Hematopoietic multipotent progenitor cell (in vitro differentiated cells): ENCODE measurements at regions not wholly inside any gene's neighbourhood (a gene's known extent, or its start where the extent isn't known, plus 50 kb on each side); places are given as distances from the start of the nearest gene placed in this dataset.
"Not testable (repeated sequence)": the region's sequence is repeated elsewhere in the genome, so short reads cannot be mapped to it uniquely, and the experiment has no call there.

ENCODE experiments used
- DNase-seq, 3 donors: peaks; one replicate each; pipeline ENCODE4 v3.0.0-alpha.2; 2011 to 2015; ENCODE audit warnings: low read depth in 2 of 3, low spot score in 2 of 3

DNA sequence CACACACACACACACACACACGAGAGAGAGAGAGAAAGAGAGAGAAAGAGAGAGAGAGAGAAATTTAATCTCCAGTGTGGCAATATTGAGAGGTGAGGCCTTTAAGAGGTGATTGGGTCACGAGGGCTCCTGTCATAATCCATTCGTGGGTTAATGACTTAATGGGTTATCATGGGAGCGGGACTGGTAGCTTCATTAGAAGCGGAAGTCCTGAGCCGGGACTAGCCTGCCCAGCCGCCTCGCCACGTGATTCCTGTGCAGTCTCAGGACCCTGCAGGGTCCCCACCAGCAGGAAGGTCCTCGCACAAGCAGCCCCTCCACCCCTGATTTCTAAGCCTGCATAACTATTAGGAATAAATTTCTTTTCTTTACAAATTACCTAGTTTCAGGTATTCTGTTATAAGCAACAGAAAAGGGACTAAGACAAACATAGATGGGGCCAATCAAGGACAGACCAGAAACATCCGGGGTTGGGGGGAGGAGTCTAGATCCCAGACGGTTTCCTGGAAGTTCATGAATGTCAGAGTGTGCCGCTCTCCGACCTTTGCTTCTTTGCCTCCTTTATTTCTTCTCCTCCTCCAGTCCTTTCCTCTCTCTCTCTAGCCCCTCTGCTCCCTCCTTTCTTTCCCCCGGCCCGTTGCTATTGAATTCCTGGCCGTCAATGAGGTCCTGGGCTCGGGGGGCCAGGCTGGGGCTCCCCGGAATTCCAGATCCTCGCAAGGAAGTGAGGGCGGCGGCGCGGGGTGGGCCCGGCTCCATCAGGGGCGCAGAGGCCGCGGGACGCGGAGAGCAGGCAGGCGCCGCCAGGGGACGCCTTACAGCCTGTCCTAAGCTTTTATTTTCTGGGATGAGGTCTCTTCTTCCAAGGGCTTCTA is 146.8 kb downstream of the CYP26A1 start:
- DNase-seq = no peak

DNA sequence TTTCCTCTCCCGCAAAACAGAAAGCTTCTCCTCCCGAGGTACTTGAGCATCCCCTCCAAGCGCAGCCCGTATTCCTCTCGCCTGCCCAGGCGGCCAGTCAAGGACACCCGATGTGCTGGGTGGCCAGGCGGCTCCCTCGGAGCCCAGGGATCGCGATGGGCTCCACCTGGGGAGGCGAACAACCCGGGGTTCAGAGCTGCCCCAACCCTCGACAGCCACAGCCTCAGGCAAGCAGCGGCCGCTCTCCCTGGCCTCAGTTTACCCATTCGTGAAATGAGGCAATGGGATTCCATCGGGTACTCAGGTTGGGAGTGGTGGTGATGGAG is 147.4 kb downstream of the CYP26A1 start:
- no peak for DNase-seq

DNA sequence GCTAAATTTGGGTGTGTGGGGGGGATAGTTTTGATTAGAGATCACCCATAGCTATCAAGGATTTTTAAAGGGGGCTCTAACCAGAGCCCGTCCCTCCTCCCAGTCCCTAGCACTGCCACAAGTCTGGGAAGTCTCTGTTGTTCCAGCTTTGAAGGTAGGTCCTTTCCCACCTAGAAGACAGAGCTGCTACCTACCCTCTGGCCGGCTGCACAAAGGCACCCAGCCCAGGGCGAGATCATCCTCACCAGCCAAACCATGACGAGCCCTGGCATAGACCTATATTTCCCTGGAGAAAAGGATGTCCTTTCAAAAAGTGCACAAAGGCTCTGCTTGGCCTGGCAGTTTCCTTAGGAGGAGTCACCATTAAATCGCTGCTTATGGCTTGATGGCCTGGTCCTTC is 147.8 kb downstream of the CYP26A1 start:
- no peak for DNase-seq

DNA sequence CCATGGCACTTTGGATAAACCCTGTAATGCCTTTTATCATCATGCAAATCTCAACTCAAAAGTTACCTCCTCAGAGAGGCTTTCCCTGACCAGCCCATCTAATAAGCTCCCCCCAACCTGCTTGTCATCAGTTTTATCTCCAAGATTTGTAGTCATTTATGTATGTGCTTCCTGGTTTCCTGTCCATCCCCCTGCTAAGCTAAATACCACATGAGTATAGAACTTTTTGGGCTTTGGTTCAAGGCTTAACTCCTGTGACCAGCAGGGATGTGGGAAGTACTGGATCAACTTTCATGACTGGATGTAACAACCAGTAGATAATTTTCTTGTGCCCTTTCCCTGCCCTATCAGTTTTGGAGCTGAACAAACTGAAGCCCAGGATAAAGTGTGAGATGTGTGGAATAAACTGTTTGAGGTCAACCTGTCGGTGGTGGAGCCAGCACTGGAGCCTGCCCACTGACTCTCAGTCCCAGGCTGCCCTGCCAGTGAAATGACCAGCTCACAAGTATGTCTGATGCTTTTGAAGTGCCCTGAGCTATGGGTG is 148.6 kb downstream of the CYP26A1 start:
- DNase-seq = no peak

DNA sequence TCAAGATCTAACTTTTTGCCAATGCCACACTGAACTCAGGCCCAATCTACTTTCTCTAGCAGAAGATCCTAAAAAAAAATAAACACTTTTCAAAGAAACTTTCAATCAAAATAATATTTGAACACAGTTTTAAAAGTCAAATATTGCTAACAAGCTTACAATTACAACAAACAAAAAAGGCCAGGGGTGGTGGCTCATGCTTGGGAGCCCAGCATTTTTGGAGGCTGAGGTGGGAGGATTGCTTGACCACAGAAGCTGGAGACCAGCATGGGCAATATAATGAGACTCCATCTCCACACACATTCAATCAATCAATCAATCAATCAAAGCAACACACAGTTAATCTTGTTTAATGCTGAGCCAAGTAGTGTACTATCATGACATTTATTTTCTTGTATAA is 149.2 kb downstream of the CYP26A1 start:
- DNase-seq = no peak

DNA sequence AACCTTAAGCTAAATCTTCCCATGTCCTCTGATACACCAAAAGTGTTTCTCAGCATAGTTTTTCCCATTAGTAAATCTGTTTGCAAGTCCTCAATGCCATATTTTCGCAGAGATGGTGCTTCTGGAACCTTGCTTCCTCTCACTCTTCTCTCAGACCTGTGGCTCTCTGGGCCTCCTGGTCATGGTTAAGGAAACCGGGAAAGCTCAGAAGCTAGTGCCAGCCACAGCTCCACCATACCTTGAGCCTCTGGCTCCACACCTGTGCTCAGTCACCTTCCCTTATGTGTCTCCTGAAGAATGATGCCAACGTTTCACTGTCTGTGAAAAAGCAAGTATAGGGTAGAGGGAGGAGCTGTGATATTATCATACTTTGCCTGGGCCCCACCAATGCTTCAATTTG is 149.6 kb downstream of the CYP26A1 start:
- DNase-seq = no peak

DNA sequence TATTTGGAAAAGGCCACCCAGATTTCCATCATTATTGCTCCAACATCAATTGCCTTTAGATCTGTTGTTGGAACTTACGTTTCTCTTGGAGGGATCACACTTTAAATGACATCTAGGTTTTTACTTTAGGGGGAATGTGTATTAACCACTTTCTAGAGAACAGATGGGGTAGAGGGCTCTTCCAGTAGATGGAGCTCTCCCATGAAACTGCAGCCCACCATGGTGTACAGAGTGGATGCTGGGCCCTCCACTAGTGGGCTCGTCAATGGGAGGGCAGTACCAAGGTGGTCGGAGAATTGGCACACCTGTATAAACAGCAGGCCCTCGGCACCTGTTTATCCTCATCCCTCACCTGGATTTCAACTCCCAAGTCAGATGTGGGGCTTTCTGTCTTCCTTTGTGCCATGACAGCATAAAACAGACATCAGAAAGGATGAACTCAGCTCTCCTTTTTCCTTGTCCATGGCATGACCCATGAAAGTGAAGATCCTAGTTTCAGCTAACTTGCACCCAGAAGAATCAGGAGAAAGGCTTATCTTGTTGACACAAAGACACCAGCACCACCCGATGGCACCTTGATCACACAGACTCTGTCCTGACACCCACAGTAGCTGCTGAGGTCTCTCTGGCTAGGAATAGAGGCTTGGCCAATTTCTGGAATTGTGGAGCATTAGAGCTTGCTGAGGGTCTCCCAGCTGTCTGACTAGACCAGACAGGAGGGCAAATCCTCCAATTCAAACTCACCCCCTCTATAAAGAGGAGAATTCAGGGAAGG is 150.5 kb downstream of the CYP26A1 start:
- DNase-seq = peak in 2 of 3 donors; percentile 5 to 14

DNA sequence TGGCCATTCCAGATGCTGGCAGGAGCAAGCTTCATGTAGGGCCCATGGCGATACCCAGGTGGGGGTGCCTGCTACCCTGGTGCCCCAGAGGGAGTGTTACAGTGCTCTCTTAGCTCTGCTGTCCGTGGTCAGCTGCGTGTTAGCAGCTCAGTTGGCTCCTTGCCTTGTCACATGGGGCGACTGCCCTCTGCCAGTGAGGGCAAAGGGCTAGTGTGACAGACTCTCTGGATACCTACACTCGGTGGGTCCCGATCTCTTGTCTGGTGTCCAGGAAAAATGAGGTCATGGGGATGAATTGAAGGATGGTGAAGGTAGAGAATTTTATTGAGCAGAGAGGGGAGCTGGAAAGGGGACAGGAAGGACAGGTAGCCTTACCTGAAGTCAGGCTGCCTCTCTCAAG is 152.2 kb downstream of the CYP26A1 start:
- no peak for DNase-seq

DNA sequence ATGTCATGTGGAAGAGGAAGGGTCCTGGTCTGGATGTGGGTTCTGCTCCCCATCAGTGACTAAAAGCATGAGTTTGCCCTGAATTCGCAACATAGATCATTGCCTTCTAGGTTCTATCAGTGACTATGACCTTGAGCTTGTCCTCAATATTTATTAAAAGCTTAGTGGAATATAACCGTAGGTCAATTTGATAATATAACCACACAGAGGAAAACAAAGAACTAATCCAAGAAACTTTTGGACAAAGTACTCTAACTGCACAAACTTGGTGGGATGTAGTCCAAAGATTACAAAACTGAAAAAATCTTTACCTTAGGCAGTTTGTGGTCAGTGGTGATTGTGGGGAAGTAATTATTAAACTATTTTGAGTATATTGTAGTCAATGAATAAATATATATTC is 152.9 kb downstream of the CYP26A1 start:
- DNase-seq = no peak

DNA sequence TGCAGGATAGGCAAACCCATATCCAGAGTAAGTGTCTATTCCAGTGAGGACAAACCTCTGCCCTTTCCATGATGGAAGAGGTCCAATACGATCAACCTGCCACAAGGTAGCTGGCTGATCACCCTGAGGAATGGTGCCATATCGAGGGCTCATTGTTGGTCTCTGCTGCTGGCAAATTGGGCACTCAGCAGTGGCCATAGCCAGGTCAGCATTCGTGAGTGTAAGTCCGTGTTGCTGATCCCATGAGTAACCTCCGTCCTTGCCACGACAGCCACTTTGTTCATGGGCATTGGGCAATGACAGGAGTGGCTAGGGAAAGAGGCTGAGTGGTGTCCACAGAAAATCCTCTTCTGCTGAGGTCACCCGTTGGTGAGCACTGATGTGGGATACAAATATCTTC is 156.9 kb downstream of the CYP26A1 start:
- DNase-seq = not testable (repeated sequence)

DNA sequence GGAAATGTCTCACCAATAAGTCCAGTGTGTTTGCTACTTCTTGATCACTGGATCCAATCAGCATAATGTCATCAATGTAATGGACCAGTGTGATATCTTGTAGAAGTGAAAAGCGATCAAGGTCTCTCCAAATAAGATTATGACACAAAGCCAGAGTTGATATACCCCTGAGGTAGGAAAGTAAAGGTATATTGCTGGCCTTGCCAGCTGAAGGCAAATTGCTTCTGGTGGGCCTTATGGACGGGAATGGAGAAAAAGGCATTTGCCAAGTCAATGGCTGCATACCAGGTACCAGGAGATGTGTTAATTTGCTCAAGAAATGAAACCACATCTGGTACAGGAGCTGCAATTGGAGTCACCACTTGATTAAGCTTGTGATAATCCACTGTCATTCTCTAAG is 158.5 kb downstream of the CYP26A1 start:
- DNase-seq = not testable (repeated sequence)

DNA sequence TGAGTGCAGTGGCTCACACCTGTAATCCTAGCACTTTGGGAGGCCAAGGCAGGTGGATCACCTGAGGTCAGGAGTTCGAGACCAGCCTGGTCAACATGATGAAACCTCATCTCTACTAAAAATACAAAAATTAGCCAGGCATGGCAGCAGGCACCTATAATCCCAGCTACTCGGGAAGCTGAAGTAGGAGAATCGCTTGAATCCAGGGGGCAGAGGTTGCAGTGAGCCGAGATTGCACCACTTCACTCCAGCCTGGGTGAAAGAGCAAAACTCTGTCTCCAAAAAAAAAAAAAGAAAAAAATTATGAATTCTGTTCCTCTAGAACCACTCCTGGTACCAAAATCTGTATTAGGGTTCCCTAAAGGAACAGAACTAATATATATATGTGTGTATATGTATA is 161.2 kb downstream of the CYP26A1 start:
- not testable (repeated sequence) for DNase-seq

DNA sequence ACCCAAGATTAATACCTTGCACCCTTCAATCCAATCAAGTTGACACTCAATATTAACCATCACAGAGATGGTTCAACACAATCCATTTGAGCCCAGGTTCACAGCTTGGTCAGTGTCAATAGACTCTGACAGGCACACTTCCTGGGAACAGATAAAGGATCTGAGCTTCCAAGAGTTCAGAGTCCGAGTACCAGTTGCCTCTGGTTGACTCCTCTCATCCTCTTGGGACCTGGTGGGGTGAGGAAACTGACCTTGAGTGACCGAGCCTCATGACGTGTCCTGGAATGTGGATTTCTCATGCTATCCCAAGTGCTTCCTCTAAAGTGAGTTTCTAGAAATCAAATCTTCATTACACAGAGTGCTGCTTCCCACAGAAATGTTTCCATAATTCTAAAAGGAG is 162.0 kb downstream of the CYP26A1 start:
- DNase-seq = no peak

DNA sequence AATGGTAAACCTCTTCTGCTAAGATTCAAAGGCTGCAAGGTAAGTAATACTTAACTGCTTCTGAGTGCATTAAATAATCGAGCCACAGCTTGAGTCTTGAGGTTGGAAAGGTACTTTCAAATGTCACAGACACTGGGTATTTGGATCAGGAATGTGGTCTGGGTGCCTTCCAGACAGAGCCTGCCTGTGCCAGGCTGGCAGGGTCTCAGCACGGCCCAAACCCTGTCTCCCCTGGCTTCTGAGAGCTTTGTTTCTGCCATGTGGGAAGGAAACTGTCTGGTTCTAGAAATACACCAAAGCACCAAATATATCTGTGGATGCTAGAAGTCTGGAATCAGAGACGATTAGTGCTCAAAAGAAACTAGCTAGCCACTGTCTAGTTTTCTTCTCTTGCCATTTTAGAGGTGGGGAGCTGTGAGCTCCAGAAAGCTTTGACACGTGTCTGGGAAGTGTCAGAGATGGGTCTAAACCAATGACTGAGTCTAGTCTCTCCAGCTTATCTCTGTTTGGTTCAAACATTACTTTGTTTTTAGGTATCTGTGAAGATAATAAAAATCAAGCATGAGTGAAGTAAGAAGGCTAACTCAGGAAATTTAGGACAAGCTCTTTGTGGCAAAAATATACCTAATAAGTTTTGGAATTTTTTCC is 162.8 kb downstream of the CYP26A1 start:
- DNase-seq = no peak

DNA sequence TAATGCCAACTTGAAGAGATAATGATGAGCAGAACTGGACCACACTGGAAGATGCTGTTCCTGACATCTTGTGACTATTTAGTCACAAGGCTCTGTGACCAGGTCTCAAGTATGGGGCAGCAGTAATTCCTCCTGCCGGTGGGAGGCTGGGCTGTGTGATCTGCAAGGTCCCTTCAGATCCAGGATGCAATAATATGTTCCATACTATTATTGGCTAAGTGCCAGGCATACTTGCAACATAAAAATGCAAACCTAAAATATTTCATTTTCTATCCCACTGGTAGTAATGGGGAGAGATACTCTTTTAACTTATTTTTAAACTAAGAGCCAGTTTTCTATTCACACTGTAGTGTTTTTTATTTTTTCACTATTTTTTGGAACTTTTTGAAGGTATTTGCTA is 171.5 kb downstream of the CYP26A1 start:
- DNase-seq = no peak

DNA sequence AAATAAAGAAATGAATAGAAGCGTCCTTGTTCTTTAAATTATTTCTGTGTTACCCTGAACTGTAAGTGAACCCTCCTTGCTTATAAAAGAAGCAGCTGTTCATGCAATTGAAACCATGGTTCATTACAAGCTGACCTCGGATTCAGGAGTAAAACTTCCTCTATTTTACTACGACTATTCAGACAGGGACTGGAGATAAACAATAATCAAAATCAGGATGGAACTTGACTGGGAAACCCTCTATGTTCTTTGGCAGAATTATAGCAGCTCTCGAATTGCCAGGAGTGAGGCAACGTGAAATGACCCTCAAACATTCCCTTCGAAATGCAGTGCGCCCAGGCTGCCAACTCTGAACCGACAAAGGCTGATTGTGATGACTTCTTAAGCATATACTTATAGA is 172.1 kb downstream of the CYP26A1 start:
- DNase-seq = no peak

DNA sequence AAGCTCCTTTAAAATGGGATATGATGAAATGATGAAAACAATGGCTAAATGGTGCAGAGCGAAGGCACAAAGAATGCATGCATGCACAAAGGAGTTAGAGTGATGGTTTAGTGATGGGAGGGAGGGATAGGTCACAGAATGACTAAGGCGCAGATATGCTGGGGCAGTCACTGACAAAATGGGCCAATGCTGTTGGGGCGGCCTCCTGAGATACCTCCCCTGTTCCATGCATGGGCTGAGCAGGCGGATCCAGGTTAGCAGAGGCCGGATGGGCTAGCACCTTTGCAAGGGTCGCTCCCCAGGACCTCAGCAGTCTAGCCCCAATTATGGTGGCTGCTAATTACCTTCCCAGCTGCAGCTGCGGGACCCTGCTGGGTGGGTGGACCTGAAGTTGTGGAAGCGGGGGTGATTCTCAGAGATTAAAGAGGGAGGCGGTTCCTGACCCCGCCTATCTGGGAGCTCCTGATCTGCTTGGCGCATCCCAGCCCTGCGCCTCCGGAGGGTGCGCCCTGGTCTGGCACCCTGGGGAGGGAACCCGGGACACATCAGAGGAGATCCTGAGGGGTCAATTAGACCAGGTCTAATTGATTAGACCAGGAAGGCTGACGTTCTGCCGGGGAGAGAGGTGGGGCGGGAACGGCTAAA is 175.0 kb downstream of the CYP26A1 start:
- DNase-seq = no peak

DNA sequence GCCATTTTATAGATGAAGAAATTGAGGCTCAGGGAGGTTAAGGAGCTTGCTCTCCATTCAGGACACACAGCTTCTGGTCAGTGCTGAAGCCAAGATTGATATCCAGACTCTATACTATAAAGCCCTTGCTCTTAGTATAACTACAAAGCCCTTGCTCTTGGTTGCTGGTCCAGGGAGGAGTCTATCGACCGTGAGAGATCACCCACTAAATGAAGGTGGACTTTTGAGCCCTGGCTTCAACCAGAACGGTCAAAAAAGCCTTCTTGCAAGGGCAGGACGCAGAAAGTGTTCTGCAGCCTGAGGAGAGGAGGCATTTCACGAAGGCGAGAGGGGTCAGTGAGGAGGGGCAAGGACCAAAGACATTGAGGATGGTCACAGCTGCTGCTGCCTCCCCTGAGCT is 176.3 kb downstream of the CYP26A1 start:
- DNase-seq = no peak

DNA sequence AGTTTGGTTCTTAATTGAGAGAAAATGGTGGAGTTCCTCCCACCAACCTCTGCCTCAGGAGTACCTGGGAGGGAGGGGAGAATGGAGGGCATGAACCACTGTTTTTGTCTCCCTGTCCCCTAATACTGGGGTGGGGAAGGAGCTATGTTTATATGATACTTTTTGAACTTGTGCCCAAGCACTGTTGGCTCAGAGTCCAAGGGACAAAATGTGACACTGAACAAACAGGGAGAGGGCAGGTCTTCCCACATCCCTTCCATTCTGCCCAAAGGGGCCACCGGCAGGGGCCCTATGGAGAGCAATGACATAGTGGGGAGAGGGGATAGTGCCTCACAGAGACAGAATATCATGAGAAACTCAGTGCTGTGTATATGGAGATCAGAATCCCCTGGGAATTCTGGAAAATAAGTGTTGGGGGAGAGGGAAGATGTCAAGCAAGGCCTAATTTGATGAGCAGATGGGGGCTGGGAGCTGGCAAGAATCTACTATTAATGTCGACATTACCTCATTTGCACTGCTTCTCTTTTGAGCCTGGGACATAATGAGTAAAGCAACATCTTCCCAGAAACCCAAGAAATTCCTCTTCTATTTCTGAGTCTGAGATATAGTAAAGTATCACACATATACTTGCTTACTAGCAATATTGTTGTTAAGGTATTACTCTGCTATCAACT is 180.6 kb downstream of the CYP26A1 start:
- DNase-seq = no peak

DNA sequence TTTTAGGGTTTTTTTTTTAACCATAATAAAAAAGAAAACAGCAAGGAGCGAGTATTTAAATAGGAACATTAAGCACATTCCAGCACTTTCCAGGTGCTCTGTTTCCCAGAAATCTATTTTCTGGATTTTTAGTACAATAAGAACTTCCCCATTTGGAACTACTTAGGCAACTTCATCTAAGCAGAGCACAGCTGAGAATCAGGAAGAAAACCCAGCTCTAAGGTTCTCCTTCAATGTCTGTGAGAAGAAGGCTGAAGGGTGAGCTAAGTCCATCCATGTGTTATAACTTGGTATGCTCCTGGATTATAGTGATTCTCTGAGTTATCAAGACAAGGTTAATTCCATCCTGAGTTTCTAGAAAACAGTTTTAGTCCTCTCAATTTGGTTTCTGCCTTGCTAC is 181.9 kb downstream of the CYP26A1 start:
- DNase-seq = no peak
